Brain microvascular endothelial cell (primary cell): ENCODE measurements at regions not wholly inside any gene's neighbourhood (a gene's known extent, or its start where the extent isn't known, plus 50 kb on each side); places are given as distances from the start of the nearest gene placed in this dataset.

Experiments used
- DNase-seq: peaks from one replicate; pipeline ENCODE4 v3.0.0-alpha.2; 2020
- H3K27ac ChIP-seq: fragments of 250-450 bp; sonication (Bioruptor Pico); 2 replicates; pipeline ENCODE4 v1.5.1; 2020; ENCODE audit warnings: mild to moderate bottlenecking, moderate library complexity
- H3K27me3 ChIP-seq: fragments of 250-450 bp; sonication (Bioruptor Pico); replicated peaks from 2 replicates; pipeline ENCODE4 v1.5.1; 2020; ENCODE audit warnings: mild to moderate bottlenecking
- H3K36me3 ChIP-seq: fragments of 250-450 bp; sonication (Bioruptor Pico); replicated peaks from 2 replicates; pipeline ENCODE4 v1.5.1; 2020; ENCODE audit warnings: mild to moderate bottlenecking
- H3K4me3 ChIP-seq: 2 replicates; pipeline ENCODE4 v1.5.1; 2011; ENCODE audit warnings: low read depth, mild to moderate bottlenecking, control low read depth, low read length, moderate library complexity
- in situ Hi-C: cut with HindIII; loops from 2 replicates; pipeline ENCODE4 v1.10.0; 2017; ENCODE audit warnings: low sequenced_read_pairs, low pct_ligation_motif_present
- TF ChIP-seq, protein P1 (sequence below): IDR thresholded peaks from 2 replicates; pipeline ENCODE4 v1.5.1; 2011; ENCODE audit warnings: low read depth, mild to moderate bottlenecking, moderate library complexity, low read length, control low read depth, inconsistent platforms; ENCODE audit errors: missing control alignments

DNA sequence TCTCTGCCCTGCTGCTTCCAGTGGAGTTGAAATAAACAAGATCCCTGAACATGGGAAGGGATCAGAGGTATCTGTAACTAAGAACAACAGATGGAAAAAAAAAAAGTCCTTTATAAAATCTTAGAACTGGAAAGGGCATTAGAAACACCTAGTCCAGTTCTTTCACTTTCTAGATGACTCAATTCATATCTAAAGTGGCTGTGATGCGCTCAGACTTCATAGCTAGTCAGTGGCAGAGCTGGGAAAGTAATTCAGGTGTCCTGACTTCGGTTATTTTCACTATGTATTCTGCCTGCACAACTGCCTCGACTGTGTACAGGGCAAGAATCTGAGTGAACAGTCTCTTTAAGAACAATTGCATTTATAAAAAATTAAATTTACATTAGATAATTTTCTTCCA is 151.8 kb upstream of the TMTC4 start:
- Histone ChIP-seq H3K4me3 (no peak overlapping the region), H3K27ac (no peak overlapping the region), H3K36me3 (no peaks in the 10 kb centered on the region), H3K27me3 (no peaks in the 10 kb centered on the region)
- in situ Hi-C loops, result no loop called here
- no peak for DNase-seq
- TF ChIP-seq, protein P1, sequence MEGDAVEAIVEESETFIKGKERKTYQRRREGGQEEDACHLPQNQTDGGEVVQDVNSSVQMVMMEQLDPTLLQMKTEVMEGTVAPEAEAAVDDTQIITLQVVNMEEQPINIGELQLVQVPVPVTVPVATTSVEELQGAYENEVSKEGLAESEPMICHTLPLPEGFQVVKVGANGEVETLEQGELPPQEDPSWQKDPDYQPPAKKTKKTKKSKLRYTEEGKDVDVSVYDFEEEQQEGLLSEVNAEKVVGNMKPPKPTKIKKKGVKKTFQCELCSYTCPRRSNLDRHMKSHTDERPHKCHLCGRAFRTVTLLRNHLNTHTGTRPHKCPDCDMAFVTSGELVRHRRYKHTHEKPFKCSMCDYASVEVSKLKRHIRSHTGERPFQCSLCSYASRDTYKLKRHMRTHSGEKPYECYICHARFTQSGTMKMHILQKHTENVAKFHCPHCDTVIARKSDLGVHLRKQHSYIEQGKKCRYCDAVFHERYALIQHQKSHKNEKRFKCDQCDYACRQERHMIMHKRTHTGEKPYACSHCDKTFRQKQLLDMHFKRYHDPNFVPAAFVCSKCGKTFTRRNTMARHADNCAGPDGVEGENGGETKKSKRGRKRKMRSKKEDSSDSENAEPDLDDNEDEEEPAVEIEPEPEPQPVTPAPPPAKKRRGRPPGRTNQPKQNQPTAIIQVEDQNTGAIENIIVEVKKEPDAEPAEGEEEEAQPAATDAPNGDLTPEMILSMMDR, result no peak

- no peak overlapping the region for H3K27ac ChIP-seq
- DNase-seq, result no peak
These were observed 151.0 kb upstream of the TMTC4 start for GRCh38 chr13:100825557-100825956.

GRCh38 chr13:100824366-100824765 is 149.8 kb upstream of the TMTC4 start:
- no peaks in the 10 kb centered on the region for H3K27me3 ChIP-seq
- TF ChIP-seq, protein P1, result no peak
- in situ Hi-C loops, result no loop called here
- no peak for DNase-seq
- H3K36me3 ChIP-seq, result no peaks in the 10 kb centered on the region
- H3K27ac ChIP-seq, result no peak overlapping the region
- H3K4me3 ChIP-seq, result no peak overlapping the region

More at GRCh38 chr13:100825557-100825956, 151.0 kb upstream of the TMTC4 start:
- in situ Hi-C loops, result no loop called here
- Histone ChIP-seq H3K27me3 (no peaks in the 10 kb centered on the region), H3K36me3 (no peaks in the 10 kb centered on the region), H3K4me3 (no peak overlapping the region)
- TF ChIP-seq, protein P1, result no peak

- Histone ChIP-seq H3K4me3 (no peak overlapping the region), H3K27ac (no peak overlapping the region), H3K36me3 (no peaks in the 10 kb centered on the region), H3K27me3 (no peaks in the 10 kb centered on the region)
- DNase-seq, result no peak
- in situ Hi-C loops, result no loop called here
- TF ChIP-seq, protein P1, result no peak
These were observed 148.9 kb upstream of the TMTC4 start for GRCh38 chr13:100823448-100823847.

GRCh38 chr13:100822871-100823443 is 148.4 kb upstream of the TMTC4 start:
- no peak overlapping the region for H3K27ac ChIP-seq
- no peaks in the 10 kb centered on the region for H3K36me3 ChIP-seq
- TF ChIP-seq, protein P1, result no peak
- H3K27me3 ChIP-seq, result no peaks in the 10 kb centered on the region
- DNase-seq, result no peak
- no peak overlapping the region for H3K4me3 ChIP-seq
- in situ Hi-C loops, result no loop called here

DNA sequence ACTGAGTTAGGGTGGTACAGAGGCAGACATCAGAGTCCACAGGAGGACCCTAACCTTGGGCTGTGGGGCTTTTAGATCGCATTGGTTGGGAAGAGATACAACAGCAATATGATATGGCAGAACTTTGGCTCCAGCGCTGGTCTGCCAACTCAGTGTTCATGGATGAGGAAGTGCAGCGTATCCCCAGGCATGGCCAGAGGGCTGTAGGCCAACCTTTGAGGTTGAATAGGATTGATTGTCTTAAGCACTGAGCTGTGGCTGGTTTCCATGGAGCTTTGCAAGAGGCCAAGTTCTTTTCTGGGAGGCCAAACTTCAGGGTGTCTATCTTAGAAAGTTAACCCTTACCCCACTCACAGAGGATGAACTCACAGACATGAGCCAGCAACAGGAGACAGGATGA is 144.1 kb upstream of the TMTC4 start:
- in situ Hi-C loops, result no loop called here
- no peak overlapping the region for H3K27ac ChIP-seq
- no peaks in the 10 kb centered on the region for H3K36me3 ChIP-seq
- H3K27me3 ChIP-seq, result no peaks in the 10 kb centered on the region
- TF ChIP-seq, protein P1, result no peak
- DNase-seq, result no peak
- H3K4me3 ChIP-seq, result no peak overlapping the region
